Upper lobe of right lung (tissue), 1 donor: ENCODE measurements at regions not wholly inside any gene's neighbourhood (a gene's known extent, or its start where the extent isn't known, plus 50 kb on each side); places are given as distances from the start of the nearest gene placed in this dataset.

Source experiments
- ATAC-seq: fragments of 200-7000 bp; cut with Tn5 transposase; one replicate; pipeline ENCODE4 v1.9.1; 2020; ENCODE audit warnings: mild to moderate bottlenecking, moderate library complexity
- DNase-seq: peaks from one replicate; pipeline ENCODE4 v3.0.0-alpha.2; 2020
- H3K27ac ChIP-seq: fragments of 200-600 bp; one replicate; pipeline ENCODE4 v1.8.0; 2022
- H3K27me3 ChIP-seq: fragments of 200-600 bp; one replicate; pipeline ENCODE4 v1.8.0; 2022; ENCODE audit warnings: mild to moderate bottlenecking
- H3K36me3 ChIP-seq: fragments of 200-600 bp; one replicate; pipeline ENCODE4 v1.8.0; 2022
- H3K4me1 ChIP-seq: fragments of 200-600 bp; one replicate; pipeline ENCODE4 v1.8.0; 2022
- H3K4me3 ChIP-seq: fragments of 200-600 bp; one replicate; pipeline ENCODE4 v1.8.0; 2022; ENCODE audit warnings: mild to moderate bottlenecking
- H3K9me3 ChIP-seq: fragments of 200-600 bp; one replicate; pipeline ENCODE4 v1.8.0; 2022
- CTCF ChIP-seq: fragments of 200-600 bp; IDR thresholded peaks from one replicate; pipeline ENCODE4 v1.8.0; 2022; ENCODE audit warnings: antibody characterized with exemption
- intact Hi-C: fragments of 100-400 bp; cut with DNase I; formaldehyde crosslinking; loops from one replicate; pipeline ENCODE4 v1.11.0; 2022
- donor health status: DM: no; HTN: yes; CAD: no; lungs with severe emphysema.

DNA sequence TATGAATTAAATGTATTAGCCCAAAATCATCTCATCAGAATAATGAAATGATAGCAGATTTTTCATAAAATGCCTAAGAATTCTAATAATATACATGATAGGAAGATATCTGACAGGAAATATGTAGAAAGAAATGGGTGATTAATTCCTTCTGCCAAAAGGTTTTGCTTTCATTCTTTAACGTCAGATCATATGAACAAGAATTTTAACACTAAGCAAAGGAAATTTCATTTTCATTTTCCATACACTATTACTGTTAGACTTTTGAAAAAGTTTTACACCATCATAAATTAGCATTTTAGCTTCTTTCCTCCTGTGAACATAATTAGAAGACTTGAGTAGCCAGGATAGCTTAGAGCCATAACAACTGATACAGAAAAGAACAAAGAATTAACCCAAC lies 1099.9 kb downstream of the NSUN3 start:
- Histone ChIP-seq H3K4me3 (no peak overlapping the region), H3K9me3 (peaks cover 3% of the 10 kb centered on the region), H3K4me1 (no peaks in the 10 kb centered on the region), H3K36me3 (no peaks in the 10 kb centered on the region), H3K27me3 (no peaks in the 10 kb centered on the region), H3K27ac (no peak overlapping the region)
- DNase-seq (no peak), ATAC-seq (no peak)
- TF ChIP-seq CTCF = no peak
- intact Hi-C loops = no loop called here

- TF ChIP-seq CTCF = no peak
- Histone ChIP-seq H3K4me3 (no peak overlapping the region), H3K4me1 (no peaks in the 10 kb centered on the region)
Observed at GRCh38 chr3:95167748-95168147, 1104.9 kb downstream of the NSUN3 start.

DNA sequence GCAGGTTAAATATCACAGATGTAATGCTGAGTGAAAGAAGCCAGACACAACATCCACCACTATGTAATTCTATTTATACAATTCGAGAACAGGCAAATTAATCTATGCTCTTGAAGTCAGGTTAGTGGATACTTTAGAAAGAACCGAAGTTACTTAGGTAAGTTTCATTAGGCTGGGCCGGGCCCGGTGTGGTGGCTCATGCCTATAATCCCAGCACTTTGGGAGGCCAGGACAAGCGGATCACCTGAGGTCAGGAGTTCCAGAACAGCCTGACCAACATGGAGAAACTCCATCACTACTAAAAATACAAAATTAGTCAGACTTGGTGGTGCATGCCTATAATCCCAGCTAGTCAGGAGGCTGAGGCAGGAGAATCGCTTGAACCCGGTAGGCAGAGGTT lies 1105.7 kb downstream of the NSUN3 start:
- ATAC-seq (no peak), DNase-seq (no peak)
- H3K27me3 ChIP-seq = no peaks in the 10 kb centered on the region
- intact Hi-C loops = no loop called here
- no peak for TF ChIP-seq CTCF
- H3K27ac ChIP-seq = no peak overlapping the region
- no peaks in the 10 kb centered on the region for H3K4me1 ChIP-seq
- H3K9me3 ChIP-seq = no peaks in the 10 kb centered on the region
- no peak overlapping the region for H3K4me3 ChIP-seq
- H3K36me3 ChIP-seq = no peaks in the 10 kb centered on the region

More at GRCh38 chr3:95167748-95168147, 1104.9 kb downstream of the NSUN3 start:
- DNase-seq (no peak), ATAC-seq (no peak)
- Histone ChIP-seq H3K9me3 (no peaks in the 10 kb centered on the region), H3K36me3 (no peaks in the 10 kb centered on the region), H3K27me3 (no peaks in the 10 kb centered on the region), H3K27ac (no peak overlapping the region)
- intact Hi-C loops = no loop called here

DNA sequence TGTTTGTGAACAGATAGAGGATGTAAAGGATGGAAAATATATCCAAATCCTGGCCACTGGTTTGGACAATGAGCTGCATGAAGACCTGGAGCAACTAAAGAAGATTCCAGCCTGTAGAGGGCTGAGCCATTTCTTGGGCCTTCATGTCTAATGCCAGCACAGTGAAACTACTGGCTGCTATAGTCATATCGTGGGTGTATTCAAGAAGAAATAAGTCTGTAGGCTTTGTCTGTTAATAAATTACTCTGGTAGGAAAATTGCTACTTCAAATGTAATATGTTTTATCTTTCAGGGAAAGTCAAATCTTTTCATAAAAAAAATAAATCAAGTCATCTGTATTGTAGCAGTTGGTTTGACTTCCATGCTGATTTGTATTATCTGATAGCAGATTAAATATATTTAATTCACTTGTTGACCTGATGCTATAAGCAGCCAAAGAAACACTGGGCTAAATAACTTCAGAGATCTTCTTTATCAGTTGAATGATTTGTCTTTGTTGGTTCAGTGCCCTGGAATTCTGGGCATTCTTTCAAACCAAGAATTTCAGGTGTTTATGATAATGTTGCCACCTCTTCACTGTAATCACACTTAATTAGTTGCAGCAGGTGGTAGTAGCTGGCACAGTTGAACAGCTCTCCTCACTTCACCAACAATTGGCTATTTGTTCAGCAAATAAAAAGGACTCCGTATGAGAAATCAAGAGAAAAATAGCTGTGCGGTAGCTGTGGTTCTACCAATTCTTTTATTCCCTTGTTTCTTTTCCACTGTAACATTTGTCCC lies 1109.5 kb downstream of the NSUN3 start:
- Histone ChIP-seq H3K27ac (no peak overlapping the region), H3K36me3 (no peaks in the 10 kb centered on the region), H3K4me3 (no peak overlapping the region), H3K27me3 (no peaks in the 10 kb centered on the region), H3K9me3 (no peaks in the 10 kb centered on the region), H3K4me1 (no peaks in the 10 kb centered on the region)
- no peak for TF ChIP-seq CTCF
- intact Hi-C loops = no loop called here
- ATAC-seq = no peak
- no peak for DNase-seq

DNA sequence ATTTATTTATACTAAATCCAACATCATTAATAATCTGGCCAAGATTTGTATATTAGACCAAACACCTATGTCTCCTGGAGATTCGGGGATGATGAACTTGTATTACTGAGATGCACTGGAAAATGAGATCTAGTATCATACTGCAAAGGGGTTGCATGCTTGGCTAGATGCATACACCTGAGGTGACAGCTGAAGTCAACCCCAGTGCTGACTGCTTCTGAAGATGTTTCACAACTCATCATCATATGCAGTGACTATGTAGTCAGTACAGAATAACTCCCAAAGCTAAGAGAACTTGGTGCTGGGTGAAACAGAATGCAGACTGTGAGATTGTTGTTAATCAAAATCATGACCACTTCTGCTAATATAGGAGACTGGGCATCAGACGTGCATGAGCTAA lies 1114.2 kb downstream of the NSUN3 start:
- DNase-seq (no peak), ATAC-seq (no peak)
- no peak overlapping the region for H3K27ac ChIP-seq
- TF ChIP-seq CTCF = no peak
- intact Hi-C loops = no loop called here
- H3K27me3 ChIP-seq = no peaks in the 10 kb centered on the region
- no peaks in the 10 kb centered on the region for H3K4me1 ChIP-seq
- H3K36me3 ChIP-seq = no peaks in the 10 kb centered on the region
- no peaks in the 10 kb centered on the region for H3K9me3 ChIP-seq
- no peak overlapping the region for H3K4me3 ChIP-seq

DNA sequence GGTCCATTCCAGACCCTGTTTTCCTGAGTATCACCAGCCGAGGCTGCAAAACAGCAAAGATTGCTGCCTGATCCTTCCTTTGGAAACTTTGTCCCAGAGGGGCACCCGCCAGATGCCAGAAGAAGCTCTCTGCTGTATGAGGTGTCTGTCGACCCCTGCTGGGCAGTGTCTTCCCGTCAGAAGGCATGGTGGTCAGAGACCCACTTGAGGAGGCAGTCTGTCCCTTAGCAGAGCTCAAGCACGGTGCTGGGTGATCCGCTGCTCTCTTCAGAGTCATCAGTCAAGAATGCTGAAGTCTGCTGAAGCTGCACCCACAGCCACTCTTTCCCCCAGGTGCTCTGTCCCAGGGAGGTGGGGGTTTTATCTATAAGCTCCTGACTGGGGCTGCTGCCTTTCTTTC lies 1121.2 kb downstream of the NSUN3 start:
- H3K27ac ChIP-seq = no peak overlapping the region
- no peak for ATAC-seq

More for the DNA sequence above, 1121.2 kb downstream of the NSUN3 start:
- DNase-seq = no peak
- intact Hi-C loops = no loop called here
- Histone ChIP-seq H3K27me3 (no peaks in the 10 kb centered on the region), H3K4me3 (no peak overlapping the region), H3K4me1 (no peaks in the 10 kb centered on the region), H3K9me3 (no peaks in the 10 kb centered on the region), H3K36me3 (no peaks in the 10 kb centered on the region)
- TF ChIP-seq CTCF = no peak
